ENCODE measurements at regions not wholly inside any gene's neighbourhood (a gene's known extent, or its start where the extent isn't known, plus 50 kb on each side); places are given as distances from the start of the nearest gene placed in this dataset.
"Not testable (repeated sequence)": the region's sequence is repeated elsewhere in the genome, so short reads cannot be mapped to it uniquely, and the experiment has no call there.

DNA sequence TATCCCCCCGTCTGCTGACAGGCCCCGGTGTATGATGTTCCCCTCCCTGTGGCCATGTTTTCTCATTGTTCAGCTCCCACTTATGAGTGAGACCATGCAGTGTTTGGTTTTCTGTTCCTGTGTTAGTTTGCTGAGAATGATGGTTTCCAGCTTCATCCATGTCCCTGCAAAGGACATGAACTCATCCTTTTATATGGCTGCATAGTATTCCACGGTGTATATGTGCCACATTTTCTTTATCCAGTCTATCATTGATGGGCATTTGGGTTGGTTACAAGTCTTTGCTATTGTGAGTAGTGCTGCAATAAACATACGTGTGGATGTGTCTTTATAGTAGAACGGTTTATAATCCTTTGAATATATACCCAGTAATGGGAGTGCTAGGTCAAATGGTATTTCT is 244.7 kb downstream of the NEBL start:
- DNase-seq = not testable (repeated sequence)

DNA sequence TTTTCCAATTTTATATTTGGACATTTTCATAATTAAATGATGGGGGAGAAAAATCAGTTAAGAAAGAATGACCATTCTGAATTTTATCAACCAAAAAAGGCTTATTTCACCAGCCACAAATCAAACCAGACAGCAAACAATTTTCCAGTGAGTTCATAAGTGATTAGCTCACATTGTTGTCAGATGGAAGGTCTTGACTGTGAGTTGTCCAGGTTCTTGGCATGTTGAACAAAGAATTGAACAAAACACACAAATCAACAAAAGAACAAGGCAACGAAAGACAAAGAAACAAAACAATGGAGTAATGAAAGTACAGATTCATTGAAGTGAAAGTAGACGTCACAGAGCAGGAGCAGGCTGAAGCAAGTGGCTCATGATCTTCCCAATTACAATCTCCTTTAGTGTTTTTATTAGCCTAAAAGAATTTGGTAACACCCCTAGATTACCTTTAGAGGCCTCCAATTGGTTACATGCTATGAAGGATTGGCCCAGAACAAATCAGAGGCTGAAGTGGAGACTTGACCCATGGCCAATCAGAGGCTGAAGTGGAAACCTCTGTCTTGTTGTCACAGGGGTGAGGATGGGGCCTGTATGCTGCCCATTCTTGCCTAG is 248.7 kb downstream of the NEBL start:
- DNase-seq = no peak

DNA sequence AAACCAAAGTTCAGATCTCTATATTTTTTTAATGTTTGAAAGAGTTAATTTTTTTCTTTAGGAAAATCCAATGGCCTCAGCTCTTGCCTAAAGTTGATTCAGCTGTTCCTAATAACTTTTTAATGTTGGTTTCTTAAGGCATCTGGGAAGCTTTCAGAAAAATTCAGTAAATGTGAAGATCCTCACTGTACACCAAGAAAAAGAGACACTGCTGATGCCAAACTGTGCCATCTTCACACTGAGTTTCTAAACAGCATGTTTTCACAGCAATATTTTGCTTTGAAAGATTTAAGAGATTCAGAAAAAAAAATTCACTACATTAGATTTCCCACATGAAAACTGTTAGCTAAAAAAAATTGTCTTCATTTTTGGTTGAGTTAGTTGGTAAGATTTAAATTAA is 249.4 kb downstream of the NEBL start:
- DNase-seq = no peak

DNA sequence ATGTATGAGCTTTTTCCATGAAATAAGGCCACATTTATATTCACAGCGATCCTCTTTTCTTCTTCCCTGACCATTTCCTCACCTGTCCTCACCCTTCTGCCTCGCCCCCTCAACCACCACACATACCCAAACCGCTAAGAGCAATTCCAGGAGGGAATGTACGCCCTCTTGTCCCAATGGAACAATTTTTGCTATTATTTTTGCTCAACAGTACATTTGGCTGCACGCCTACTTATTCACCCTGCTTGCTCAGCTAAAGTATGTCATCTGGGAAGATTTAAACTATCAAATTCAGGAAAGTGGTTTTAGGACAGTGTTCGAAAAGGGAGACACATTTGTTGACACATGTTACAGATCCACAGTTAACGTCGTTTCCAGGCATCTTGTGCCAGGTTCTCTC is 252.7 kb downstream of the NEBL start:
- no peak for DNase-seq

DNA sequence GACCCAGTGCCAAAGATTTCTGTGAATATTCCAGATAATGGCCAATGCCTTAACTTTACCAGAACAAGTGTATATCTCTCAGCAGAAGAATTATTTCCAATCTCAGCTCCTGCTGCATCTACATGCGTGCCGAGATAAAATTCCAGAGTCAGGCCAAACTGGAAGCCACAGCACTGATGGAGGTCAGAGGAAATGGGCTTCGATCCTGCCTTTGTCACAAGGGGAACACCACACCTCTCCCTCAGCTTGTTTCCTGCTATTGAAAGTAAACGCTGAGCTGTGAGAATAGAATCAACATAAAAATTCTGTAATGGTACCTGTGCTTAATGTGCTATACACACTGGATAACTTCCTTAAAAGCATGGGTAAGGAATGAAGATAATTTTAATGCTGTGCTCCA is 255.5 kb downstream of the NEBL start:
- DNase-seq = no peak

DNA sequence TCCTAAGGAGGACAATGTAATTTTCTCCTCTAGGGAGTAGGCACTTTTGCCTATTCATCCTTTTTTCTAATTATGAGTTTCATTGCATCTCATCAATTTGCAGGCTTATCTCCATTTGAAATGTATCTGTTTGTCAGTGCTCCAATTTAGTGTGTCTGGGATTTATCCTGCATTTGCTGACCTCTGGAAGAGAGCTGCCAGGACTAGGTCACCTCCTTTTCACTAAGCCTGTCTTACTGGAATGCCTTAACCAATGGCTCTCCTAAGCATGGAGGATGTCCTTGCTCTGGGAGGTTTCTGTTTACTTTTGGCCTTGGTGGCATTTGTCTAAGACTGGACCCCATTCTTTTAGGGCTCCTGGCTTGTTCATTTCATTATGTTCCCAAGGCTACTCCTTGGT is 261.5 kb downstream of the NEBL start:
- no peak for DNase-seq

DNA sequence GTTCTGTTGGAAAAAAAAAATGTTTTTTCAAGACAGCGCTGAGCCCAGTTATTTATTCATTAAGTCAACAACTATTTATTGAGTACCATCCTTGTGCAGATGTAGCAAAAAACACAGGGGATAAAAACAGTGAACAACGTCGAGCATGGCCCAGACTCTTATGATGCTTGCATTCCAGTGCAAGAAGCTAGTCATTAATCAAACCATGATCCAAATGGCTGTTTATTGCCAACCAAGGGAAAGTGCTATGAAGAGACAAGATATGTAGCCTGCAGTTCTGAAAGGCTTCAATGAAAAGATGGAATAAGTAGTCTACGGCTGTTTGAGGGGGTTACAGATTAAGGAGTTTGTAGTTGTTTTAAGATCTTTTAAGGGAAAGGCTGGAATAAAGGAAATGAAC is 262.3 kb downstream of the NEBL start:
- DNase-seq = no peak

DNA sequence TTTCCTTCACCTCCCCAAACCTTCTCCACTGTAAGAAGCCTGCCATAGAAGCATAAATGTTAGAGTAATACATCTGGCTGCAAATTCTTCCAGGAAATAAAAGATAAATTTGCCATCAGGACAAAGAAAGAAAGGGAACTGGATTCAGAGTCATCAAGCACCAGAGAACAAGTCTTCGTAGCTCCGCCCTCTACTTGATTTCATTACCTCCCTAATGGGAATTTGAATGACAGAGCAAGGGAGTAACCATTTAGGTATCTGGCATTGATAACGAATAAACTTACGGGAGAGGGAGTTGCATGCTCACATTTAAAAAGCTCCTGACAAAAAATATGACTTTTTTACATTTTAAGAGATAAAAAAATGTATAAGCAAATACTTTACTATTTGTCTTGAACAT is 263.4 kb downstream of the NEBL start:
- no peak for DNase-seq

DNA sequence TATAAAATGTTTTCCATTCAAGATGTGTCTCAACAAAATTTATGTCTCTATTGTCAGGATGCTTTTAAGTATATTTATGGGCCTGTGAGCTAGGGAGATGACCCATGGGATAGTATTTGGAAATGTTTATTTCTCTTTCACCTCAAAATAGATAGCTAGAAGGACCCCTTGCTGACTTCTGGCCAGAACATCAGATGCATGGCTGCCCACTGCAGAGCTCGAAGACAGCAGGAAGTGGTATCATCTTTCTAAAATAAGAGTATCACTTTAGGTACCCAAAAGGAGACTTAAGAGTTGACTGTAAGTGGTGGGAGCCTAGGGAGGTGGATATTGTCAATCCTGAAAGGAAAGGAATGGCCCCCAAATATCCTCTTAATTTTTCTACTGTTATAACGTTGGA is 264.4 kb downstream of the NEBL start:
- DNase-seq = no peak

DNA sequence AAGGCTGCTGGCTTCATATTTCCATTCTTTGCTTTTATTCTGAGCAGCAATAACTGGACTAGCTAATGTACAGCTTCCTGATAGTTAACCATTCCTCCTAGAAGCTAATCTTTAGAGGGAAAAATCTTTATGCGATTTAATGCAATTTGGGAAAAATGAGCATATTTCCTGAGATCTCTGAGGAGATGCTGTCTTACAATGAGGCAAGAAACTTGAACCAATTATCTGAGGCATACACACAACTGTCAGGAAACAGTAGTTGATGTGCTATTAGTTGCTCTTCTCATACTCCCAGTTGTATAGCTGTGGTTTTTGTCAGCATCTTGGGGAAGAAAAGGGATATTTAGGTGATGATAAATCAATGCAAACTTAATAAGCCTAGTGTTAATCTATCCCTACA is 265.9 kb downstream of the NEBL start:
- no peak for DNase-seq

DNA sequence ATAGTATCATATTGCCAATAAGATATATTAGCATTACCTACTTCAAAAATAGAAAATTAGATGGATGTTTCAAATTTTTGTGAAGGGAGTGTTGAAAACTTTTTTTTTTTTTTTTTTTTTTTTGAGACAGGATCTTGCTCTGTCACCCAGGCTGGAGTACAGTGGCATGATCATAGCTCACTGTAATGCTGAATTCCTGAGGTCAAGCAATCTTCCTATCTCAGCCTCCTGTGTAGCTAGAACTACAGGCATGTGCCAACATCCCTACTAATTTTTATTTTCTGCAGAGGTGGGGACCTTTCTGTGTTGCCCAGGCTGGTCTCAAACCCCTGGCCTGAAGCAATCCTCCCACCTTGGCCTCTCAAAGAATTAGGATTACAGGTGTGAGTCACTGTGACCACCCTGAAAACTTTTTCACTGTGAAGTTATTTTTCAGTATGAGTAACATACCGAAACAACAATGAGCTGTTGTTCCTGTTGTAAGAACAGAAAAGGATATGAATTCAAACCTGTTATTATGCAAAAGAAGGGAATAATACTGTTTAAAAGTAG is 266.9 kb downstream of the NEBL start:
- no peak for DNase-seq

DNA sequence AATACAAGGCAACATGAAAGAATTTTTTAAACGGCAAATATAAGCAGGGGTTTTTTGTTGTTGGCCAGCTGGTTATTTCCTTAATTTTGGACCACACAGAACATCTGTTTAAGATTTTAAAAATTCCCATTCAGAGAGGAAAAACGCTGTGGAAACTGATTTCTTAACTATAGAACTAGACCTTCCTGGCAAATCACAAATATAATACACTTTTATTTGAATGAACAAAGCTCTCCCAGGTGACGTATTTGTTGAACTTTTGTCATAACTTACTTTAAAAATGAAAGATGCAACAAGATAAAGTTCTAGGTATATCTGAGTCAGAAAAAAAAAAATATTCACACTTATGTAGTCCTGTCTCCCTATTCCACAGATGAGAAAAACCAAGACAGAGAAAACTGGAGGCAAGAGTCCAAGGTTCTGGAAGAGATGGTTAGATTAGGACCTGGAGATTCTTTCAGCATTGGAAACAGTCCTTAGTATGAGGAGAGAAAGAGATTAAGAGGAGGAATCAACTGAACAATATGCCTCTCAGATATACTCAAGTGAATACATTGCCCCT is 269.1 kb downstream of the NEBL start:
- no peak for DNase-seq

DNA sequence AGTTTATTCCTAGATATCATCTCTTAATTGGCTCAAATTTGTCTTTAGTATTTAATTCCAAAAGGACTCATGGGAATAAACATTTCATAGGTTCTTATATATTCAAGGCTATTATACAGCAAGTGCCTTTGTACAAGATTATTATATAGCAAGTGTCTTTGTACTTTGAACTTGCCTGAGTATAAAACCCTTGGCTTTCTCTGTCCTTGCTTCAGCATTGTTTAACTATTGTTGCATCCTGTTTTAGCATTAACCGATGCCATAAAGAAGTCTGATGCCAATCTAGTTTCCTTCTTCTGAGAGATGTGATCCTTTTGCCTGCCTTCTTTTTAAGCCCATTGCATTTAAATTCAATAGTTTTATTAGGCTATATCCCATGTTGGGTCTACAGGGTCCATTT is 270.0 kb downstream of the NEBL start:
- DNase-seq = no peak

DNA sequence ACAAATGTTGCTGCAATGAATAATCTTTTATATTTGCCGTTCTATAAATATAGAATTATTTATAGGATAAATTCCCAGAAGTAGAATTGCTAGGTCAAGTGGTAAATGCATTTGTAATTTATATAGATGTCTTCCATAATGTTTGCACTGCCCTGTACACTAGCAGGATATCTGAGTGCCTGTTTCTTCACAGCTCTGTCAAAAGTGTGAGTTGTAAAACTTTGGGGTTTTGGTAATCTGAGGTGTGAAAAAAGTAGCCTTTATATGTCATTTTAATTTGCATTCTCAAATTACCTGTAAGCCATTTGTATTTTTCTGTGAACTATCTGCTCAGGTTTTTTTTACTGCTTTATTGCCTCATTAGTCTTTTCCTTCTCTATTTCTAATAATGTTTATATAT is 271.2 kb downstream of the NEBL start:
- DNase-seq = no peak

DNA sequence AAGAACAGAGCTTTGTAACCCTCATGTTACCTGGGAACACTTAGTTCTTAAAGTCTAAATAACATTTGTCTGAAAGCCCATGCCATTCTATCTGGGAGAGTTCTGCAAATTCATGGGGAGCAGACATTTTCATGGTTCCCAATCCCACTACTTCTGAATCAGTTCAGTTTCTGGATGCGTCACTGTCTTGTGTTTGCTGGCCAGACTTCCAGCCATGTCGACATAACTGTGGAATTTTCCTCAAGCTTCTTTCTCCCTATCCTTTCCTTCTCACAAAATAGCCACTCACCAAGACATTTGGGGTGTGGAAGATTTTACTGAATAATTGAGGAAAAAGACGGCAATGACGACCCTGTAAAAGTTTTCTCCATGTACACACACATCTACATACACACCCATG is 272.5 kb downstream of the NEBL start:
- DNase-seq = no peak

DNA sequence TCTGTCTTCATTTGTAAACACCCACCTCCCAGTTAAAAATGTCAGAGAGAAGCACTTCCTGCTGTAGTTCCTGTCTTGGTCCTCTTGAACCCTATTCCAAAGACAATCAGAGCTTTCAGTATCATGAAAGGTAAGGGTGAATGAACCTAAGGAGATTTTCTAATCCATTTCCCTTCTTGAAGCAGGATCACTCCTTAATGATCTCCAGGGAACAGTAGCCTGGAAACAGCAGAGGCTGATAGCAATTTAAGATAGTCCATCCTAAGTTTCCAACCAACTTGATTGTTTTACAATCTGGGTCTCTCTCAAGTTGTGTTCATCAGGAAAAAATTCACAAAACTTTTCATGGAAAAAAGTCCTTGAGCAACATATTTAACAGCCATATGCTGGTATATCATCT is 273.6 kb downstream of the NEBL start:
- DNase-seq = no peak

DNA sequence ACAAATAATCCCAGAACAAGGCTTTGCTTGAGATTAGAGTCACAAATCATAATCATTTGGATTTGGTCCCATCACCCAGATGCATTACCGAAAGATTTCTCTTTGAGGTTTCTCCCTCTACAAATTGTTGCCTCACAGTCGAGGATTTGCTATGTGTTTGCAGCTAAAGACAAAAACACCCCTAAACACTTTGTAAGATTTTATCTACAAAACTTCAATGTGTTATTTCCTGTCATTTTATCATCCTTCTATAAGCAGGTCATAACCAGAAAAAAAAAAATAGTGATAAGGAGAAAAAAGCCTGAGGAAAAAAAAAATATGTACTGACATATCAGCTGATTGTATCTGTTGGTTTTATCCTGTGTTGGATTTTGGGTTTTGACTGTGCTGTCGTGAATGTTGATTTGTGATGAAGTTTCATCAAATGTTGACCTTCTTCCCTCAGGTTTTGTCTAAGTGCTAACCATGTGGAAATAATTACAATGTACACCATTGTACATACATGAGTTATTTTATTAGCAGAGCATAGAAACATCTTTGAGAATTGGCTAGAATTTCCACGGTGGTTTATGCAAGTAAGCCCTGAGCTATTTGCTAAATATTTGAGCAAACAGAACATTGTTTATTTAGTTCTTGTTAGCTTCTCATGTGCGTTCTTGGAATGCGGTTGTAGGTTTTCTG is 274.4 kb downstream of the NEBL start:
- DNase-seq = no peak

DNA sequence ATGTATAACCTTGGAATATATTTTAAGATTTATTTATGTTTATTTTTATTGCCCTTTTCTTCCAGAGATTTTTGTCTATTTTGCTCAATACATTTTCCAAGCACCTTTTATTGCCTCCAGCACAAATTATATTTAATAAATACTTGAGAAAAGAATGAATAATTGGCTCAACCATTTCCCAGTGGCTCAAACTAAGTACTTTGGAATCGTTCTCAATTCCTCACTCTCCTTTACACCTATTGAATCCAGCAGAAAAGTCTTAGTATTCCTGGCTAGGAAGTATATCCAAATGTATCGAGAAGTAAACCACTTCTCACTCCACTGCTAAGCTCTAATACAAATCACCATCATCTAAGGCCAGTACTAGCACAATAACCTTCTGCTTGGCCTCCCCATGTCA is 276.1 kb downstream of the NEBL start:
- no peak for DNase-seq

DNA sequence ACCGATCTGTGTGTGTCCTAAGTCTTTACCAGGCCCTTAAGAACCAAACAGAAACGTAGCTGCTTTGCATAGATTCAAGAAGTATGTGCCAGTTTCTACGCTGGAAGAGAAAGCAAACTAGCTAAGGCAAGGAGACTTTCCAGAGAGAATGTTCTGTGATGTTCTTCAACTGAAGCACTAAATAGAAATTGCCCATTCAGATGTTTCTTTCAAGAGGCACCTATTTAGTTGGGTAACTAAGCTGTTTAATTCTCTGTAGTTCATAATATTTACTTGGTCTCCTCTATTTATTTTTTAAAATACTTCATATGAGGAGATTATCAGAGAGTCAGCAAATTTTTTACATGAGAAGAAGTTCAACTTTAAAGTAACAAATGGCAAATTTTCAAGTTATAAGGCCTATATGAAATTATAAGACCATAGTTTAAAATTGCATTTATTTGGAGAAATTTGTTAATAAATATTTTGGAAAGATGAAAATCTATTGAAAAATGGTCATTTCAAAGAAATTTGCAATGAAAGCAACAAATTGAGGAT is 279.0 kb downstream of the NEBL start:
- no peak for DNase-seq

DNA sequence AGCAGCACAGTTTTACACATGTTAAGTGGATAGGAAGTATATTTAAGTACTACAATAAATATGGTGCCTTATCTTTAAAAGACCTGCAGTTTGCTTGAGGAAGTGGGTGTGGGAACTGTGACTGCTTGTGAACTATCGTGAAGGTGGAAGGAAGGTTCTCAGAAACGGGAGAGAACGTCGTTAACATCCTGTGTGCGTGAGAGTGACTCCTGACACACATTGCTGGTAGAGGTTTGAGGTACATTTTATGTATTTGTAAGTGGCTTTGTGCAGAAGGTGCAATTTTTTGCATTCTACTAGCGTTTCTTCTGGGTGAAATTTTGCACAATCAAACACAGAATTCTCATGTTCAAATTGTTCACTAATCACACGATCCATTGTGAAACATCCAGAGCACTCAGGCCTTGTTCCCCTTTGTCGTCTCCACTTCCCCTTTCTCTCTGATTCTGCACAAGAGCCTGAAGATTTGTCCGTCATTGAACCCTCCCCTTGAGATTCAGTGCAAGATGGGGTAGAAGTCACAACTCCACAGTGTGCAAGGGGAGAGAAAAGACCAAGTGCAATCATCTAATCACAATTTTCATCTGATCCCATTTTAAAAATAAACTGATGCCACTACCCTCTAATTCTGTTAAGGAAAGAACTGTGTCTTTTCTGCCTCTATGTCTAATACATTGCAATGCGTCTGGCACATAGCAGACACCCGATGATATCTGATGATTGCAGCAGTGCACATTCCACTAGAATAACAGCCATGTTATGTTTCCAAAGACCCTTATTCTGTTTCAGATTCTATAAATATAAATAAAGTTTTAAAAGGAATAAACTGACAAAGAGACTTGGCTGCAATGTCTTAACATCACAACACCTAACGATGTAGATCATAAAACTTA is 279.9 kb downstream of the NEBL start:
- peak in 2 of 14 donors; percentile 1 to 2 for DNase-seq

DNA sequence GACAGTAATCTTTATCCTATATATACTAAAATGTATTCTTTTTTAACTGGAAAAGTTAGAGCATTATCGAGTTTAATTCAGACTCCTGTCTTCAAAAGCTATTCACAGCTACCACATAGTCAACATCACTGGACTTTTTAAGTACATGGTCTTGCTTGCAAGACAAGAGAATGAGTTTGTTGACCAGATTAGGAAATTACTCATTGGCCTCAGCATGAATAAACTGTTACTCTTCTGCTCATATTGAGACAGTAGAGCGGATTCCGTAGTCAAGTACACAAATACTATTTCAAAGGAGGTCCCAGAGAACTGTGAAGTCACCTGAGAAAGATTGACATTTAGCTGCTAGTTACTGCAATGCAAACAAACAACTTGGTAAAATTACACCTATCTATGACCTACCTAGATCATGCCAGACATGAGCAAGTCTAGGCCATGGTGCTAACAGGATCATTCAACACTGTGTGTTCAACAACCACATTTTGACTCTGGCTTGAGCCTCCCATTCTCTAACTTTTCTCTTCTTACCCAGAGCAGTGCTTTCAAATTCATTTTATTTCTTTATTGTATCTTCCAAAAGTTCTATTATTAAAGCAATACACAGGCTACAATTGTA is 280.9 kb downstream of the NEBL start:
- DNase-seq = no peak

DNA sequence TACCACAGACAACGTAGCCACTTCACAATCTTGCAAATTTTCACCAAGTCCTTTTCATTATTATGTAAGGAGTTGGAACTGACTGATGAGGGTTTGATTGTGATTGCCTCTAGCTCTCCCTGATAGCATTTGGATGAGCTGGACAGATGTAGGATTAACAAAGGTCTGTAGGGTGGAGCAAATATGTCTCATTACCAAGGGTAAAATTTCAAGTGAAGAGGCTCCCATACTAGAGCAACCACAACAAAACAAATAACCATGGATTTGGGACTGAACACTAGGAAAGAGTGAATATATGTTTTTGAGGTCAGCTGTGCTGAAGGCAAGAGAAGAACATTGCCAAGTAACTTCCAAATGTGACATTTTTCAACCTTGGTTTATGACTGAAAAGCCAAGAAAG is 281.7 kb downstream of the NEBL start:
- no peak for DNase-seq

Data from C1 segment of cervical spinal cord (tissue), 14 donors.